CD4-positive, alpha-beta T cell treated with Interleukin-10 for 1 hour (primary cell): ENCODE measurements at regions not wholly inside any gene's neighbourhood (a gene's known extent, or its start where the extent isn't known, plus 50 kb on each side); places are given as distances from the start of the nearest gene placed in this dataset.

Experiments
- DNase-seq: peaks from one replicate; pipeline ENCODE4 v3.0.0-alpha.2; 2020

- no peak for DNase-seq
Observed at GRCh38 chr9:109830545-109830944, 50.5 kb downstream of the PALM2AKAP2 start.

GRCh38 chr9:109831998-109832658, 52.1 kb downstream of the PALM2AKAP2 start:
- DNase-seq, result no peak

GRCh38 chr9:109834855-109835254, 54.9 kb downstream of the PALM2AKAP2 start:
- DNase-seq, result no peak

GRCh38 chr9:109843641-109844040, 63.6 kb downstream of the PALM2AKAP2 start:
- no peak for DNase-seq

GRCh38 chr9:109845226-109845625, 65.2 kb downstream of the PALM2AKAP2 start:
- no peak for DNase-seq

- DNase-seq, result no peak
Observed at GRCh38 chr9:109846776-109847175, 66.8 kb downstream of the PALM2AKAP2 start.

- DNase-seq, result no peak
Observed at GRCh38 chr9:109852556-109852955, 72.6 kb downstream of the PALM2AKAP2 start.

GRCh38 chr9:109855540-109855939, 75.5 kb downstream of the PALM2AKAP2 start:
- no peak for DNase-seq

GRCh38 chr9:109856785-109857184, 76.8 kb downstream of the PALM2AKAP2 start:
- no peak for DNase-seq

- DNase-seq, result no peak
Observed at GRCh38 chr9:109857336-109857735, 77.3 kb downstream of the PALM2AKAP2 start.

GRCh38 chr9:109859447-109859846, 79.4 kb downstream of the PALM2AKAP2 start:
- DNase-seq, result no peak

- DNase-seq, result no peak
Observed at GRCh38 chr9:109860521-109860920, 80.5 kb downstream of the PALM2AKAP2 start.

- no peak for DNase-seq
Observed at GRCh38 chr9:109861499-109861898, 81.5 kb downstream of the PALM2AKAP2 start.

GRCh38 chr9:109861918-109862317, 81.9 kb downstream of the PALM2AKAP2 start:
- DNase-seq, result no peak

GRCh38 chr9:109862452-109862851, 82.5 kb downstream of the PALM2AKAP2 start:
- no peak for DNase-seq

GRCh38 chr9:109863961-109864360, 84.0 kb downstream of the PALM2AKAP2 start:
- DNase-seq, result no peak

GRCh38 chr9:109865521-109865920, 85.5 kb downstream of the PALM2AKAP2 start:
- no peak for DNase-seq

GRCh38 chr9:109868207-109868606, 88.2 kb downstream of the PALM2AKAP2 start:
- DNase-seq, result no peak

GRCh38 chr9:109868722-109869121, 88.7 kb downstream of the PALM2AKAP2 start:
- DNase-seq, result no peak

- no peak for DNase-seq
Observed at GRCh38 chr9:109870365-109870764, 90.4 kb downstream of the PALM2AKAP2 start.

- DNase-seq, result no peak
Observed at GRCh38 chr9:109872901-109873300, 92.9 kb downstream of the PALM2AKAP2 start.

GRCh38 chr9:109875495-109876129, 95.6 kb downstream of the PALM2AKAP2 start:
- DNase-seq, result no peak

GRCh38 chr9:109880276-109881169, 100.5 kb downstream of the PALM2AKAP2 start:
- DNase-seq, result peak; percentile 36

- no peak for DNase-seq
Observed at GRCh38 chr9:109883623-109884022, 103.6 kb downstream of the PALM2AKAP2 start.
